Cardiac muscle cell (in vitro differentiated cells and primary cell): ENCODE measurements at regions not wholly inside any gene's neighbourhood (a gene's known extent, or its start where the extent isn't known, plus 50 kb on each side); places are given as distances from the start of the nearest gene placed in this dataset.

ENCODE experiments used
- DNase-seq, 2 donors: peaks; one replicate each; pipeline versions ENCODE4 v3.0.0 to v3.0.0-alpha.2; 2010 to 2017; ENCODE audit warnings: low read depth in 1 of 2, low spot score in 1 of 2
- H3K27ac ChIP-seq: fragments of 200-600 bp; sonication (generic); 2 replicates; pipeline ENCODE4 v1.5.1; 2016
- H3K27me3 ChIP-seq: fragments of 200-600 bp; sonication (generic); 2 replicates; pipeline ENCODE4 v1.6.0; 2016; ENCODE audit warnings: control low read depth
- H3K36me3 ChIP-seq: fragments of 200-600 bp; sonication (generic); 2 replicates; pipeline ENCODE4 v1.5.1; 2016; ENCODE audit warnings: control low read depth
- H3K4me1 ChIP-seq: fragments of 200-600 bp; sonication (generic); 2 replicates; pipeline ENCODE4 v1.8.1; 2017; ENCODE audit warnings: low read depth, mild to moderate bottlenecking, mixed run types
- H3K4me3 ChIP-seq: fragments of 200-600 bp; sonication (generic); 2 replicates; pipeline ENCODE4 v1.5.1; 2016; ENCODE audit warnings: mild to moderate bottlenecking
- H3K9me3 ChIP-seq: fragments of 200-600 bp; sonication (generic); 2 replicates; pipeline ENCODE4 v1.5.1; 2017; ENCODE audit warnings: low read depth, mild to moderate bottlenecking, control low read depth
- CTCF ChIP-seq: IDR thresholded peaks from 2 replicates; pipeline ENCODE4 v1.5.1; 2012; ENCODE audit warnings: low read depth, mild to moderate bottlenecking, low read length

GRCh38 chr12:94080341-94081009 lies 67.9 kb upstream of the PLXNC1 start:
- no peak for TF ChIP-seq CTCF
- no peaks in the 10 kb centered on the region for H3K27me3 ChIP-seq
- no peak overlapping the region for H3K4me3 ChIP-seq
- peaks cover 5% of the 10 kb centered on the region for H3K4me1 ChIP-seq
- no peak for DNase-seq
- no peaks in the 10 kb centered on the region for H3K9me3 ChIP-seq
- no peaks in the 10 kb centered on the region for H3K36me3 ChIP-seq
- no peak overlapping the region for H3K27ac ChIP-seq

- no peaks in the 10 kb centered on the region for H3K27me3 ChIP-seq
- H3K4me1 ChIP-seq: peaks cover 5% of the 10 kb centered on the region
- H3K27ac ChIP-seq: no peak overlapping the region
- H3K4me3 ChIP-seq: no peak overlapping the region
- no peaks in the 10 kb centered on the region for H3K36me3 ChIP-seq
- TF ChIP-seq CTCF: no peak
- no peak for DNase-seq
- H3K9me3 ChIP-seq: no peaks in the 10 kb centered on the region
Measured at GRCh38 chr12:94082690-94083089, 65.7 kb upstream of the PLXNC1 start.

- no peaks in the 10 kb centered on the region for H3K36me3 ChIP-seq
- no peaks in the 10 kb centered on the region for H3K27me3 ChIP-seq
- H3K9me3 ChIP-seq: no peaks in the 10 kb centered on the region
- no peak overlapping the region for H3K4me3 ChIP-seq
- H3K27ac ChIP-seq: no peak overlapping the region
- TF ChIP-seq CTCF: no peak
- H3K4me1 ChIP-seq: no peaks in the 10 kb centered on the region
- peak in 1 of 2 donors; percentile 89 for DNase-seq
Measured at GRCh38 chr12:94089891-94090290, 58.5 kb upstream of the PLXNC1 start.

- H3K4me1 ChIP-seq: no peaks in the 10 kb centered on the region
- H3K27ac ChIP-seq: no peak overlapping the region
- H3K4me3 ChIP-seq: no peak overlapping the region
- TF ChIP-seq CTCF: no peak
- no peaks in the 10 kb centered on the region for H3K9me3 ChIP-seq
- H3K27me3 ChIP-seq: no peaks in the 10 kb centered on the region
- H3K36me3 ChIP-seq: no peaks in the 10 kb centered on the region
- DNase-seq: no peak
Measured at GRCh38 chr12:94091624-94092023, 56.8 kb upstream of the PLXNC1 start.

GRCh38 chr12:94092516-94093241 lies 55.7 kb upstream of the PLXNC1 start:
- no peak overlapping the region for H3K27ac ChIP-seq
- TF ChIP-seq CTCF: no peak
- H3K9me3 ChIP-seq: no peaks in the 10 kb centered on the region
- no peaks in the 10 kb centered on the region for H3K36me3 ChIP-seq
- H3K27me3 ChIP-seq: no peaks in the 10 kb centered on the region
- DNase-seq: peak in 1 of 2 donors; percentile 96
- H3K4me3 ChIP-seq: no peak overlapping the region
- H3K4me1 ChIP-seq: no peaks in the 10 kb centered on the region
